ENCODE measurements at regions not wholly inside any gene's neighbourhood (a gene's known extent, or its start where the extent isn't known, plus 50 kb on each side); places are given as distances from the start of the nearest gene placed in this dataset.

GRCh38 chrX:26375346-26375745, 159.4 kb downstream of the MAGEB5 start:
- no peak for DNase-seq (ENCODE audit: low read depth in 2 of 2)

GRCh38 chrX:26373829-26374228, 157.9 kb downstream of the MAGEB5 start:
- no peak for DNase-seq (ENCODE audit: low read depth in 2 of 2)

- DNase-seq (ENCODE audit: low read depth in 2 of 2): no peak
Measured at GRCh38 chrX:26352891-26353430, 137.0 kb downstream of the MAGEB5 start.

GRCh38 chrX:26347171-26347570, 131.2 kb downstream of the MAGEB5 start:
- DNase-seq (ENCODE audit: low read depth in 2 of 2): no peak

GRCh38 chrX:26334232-26334631, 118.3 kb downstream of the MAGEB5 start:
- DNase-seq (ENCODE audit: low read depth in 2 of 2): no peak

- DNase-seq (ENCODE audit: low read depth in 2 of 2): no peak
Measured at GRCh38 chrX:26328608-26329319, 112.8 kb downstream of the MAGEB5 start.

- no peak for DNase-seq (ENCODE audit: low read depth in 2 of 2)
Measured at GRCh38 chrX:26309262-26309661, 93.3 kb downstream of the MAGEB5 start.

GRCh38 chrX:26295425-26295824, 79.5 kb downstream of the MAGEB5 start:
- no peak for DNase-seq (ENCODE audit: low read depth in 2 of 2)

GRCh38 chrX:26286836-26287235, 70.9 kb downstream of the MAGEB5 start:
- DNase-seq (ENCODE audit: low read depth in 2 of 2): no peak
